Kidney (tissue), 13 donors: ENCODE measurements at regions not wholly inside any gene's neighbourhood (a gene's known extent, or its start where the extent isn't known, plus 50 kb on each side); places are given as distances from the start of the nearest gene placed in this dataset.

Source experiments
- DNase-seq, 5 donors: peaks; one replicate each; pipeline ENCODE4 v3.0.0-alpha.2; 2013 to 2020
- FAIRE-seq: peaks from 2 replicates; lab custom pipeline; 2012; peaks lifted over from hg19 to GRCh38; lab: Jason Lieb, UNC
- H3K27ac ChIP-seq, 2 donors: one replicate each; pipeline ENCODE4 v1.7.0; 2013; ENCODE audit warnings: low read depth in 2 of 2, low read length in 2 of 2, inconsistent platforms in 1 of 2
- H3K27me3 ChIP-seq: one replicate; pipeline ENCODE4 v1.7.1; 2013; ENCODE audit warnings: low read length, inconsistent platforms; ENCODE audit not compliant: control insufficient read depth, insufficient read depth
- H3K36me3 ChIP-seq, 3 donors: one replicate each; pipeline versions ENCODE4 v1.7.0 to v1.7.1; 2013; ENCODE audit warnings: low read length in 3 of 3, control low read depth in 1 of 3, inconsistent platforms in 1 of 3; ENCODE audit not compliant: insufficient read depth in 3 of 3, control insufficient read depth in 2 of 3
- H3K4me1 ChIP-seq, 3 donors: one replicate each; pipeline versions ENCODE4 v1.7.0 to v1.7.1; 2013; ENCODE audit warnings: low read length in 3 of 3, inconsistent platforms in 1 of 3, low read depth in 1 of 3; ENCODE audit not compliant: control insufficient read depth in 2 of 3, insufficient read depth in 2 of 3
- H3K4me3 ChIP-seq, 3 donors: one replicate each; pipeline versions ENCODE4 v1.7.0 to v1.8.1; 2013; ENCODE audit warnings: low read length in 3 of 3, control low read depth in 1 of 3, inconsistent platforms in 1 of 3
- H3K9ac ChIP-seq, 3 donors: one replicate each; pipeline versions ENCODE4 v1.7.0 to v1.7.1; 2013; ENCODE audit warnings: low read length in 3 of 3, control low read depth in 1 of 3, inconsistent platforms in 1 of 3
- H3K9me3 ChIP-seq, 3 donors: one replicate each; pipeline versions ENCODE4 v1.7.0 to v1.7.1; 2013; ENCODE audit warnings: low read length in 3 of 3, control low read depth in 1 of 3, inconsistent platforms in 1 of 3; ENCODE audit not compliant: control insufficient read depth in 2 of 3, insufficient read depth in 1 of 3
- CTCF ChIP-seq: IDR thresholded peaks from 3 replicates; pipeline ENCODE4 v1.5.1; 2012; ENCODE audit warnings: mild to moderate bottlenecking, moderate library complexity, borderline replicate concordance; ENCODE audit not compliant: insufficient read depth; ENCODE audit errors: extremely low read depth
- intact Hi-C: fragments of 100-400 bp; cut with DNase I; formaldehyde crosslinking; loops from one replicate; pipeline ENCODE4 v1.11.1; 2022
- donor health status: control.
- donor health status: control.
- donor health status: control.
- donor health status: control.
- donor health status: control.
- donor health status: DM: yes; HTN: yes; CAD: no.
- donor health status: Normal renal cell carcinoma (clear cell type).

GRCh38 chr9:78572266-78572665 lies 275.3 kb downstream of the PSAT1 start:
- Histone ChIP-seq H3K36me3 (no peaks in the 10 kb centered on the region), H3K4me1 (no peaks in the 10 kb centered on the region), H3K9ac (no peak overlapping the region), H3K27me3 (no peaks in the 10 kb centered on the region), H3K27ac (no peak overlapping the region), H3K9me3 (no peaks in the 10 kb centered on the region), H3K4me3 (no peak overlapping the region)
- no peak for TF ChIP-seq CTCF
- no peak for FAIRE-seq
- DNase-seq: no peak
- intact Hi-C loops: no loop called here

- intact Hi-C loops: no loop called here
- H3K27ac ChIP-seq: no peak overlapping the region
- no peak for FAIRE-seq
- DNase-seq: peak in 1 of 5 donors; percentile 37
- no peak for TF ChIP-seq CTCF
- no peak overlapping the region for H3K4me3 ChIP-seq
- H3K4me1 ChIP-seq: no peaks in the 10 kb centered on the region
- no peak overlapping the region for H3K9ac ChIP-seq
- H3K9me3 ChIP-seq: no peaks in the 10 kb centered on the region
- no peaks in the 10 kb centered on the region for H3K27me3 ChIP-seq
- H3K36me3 ChIP-seq: no peaks in the 10 kb centered on the region
Measured at GRCh38 chr9:78573205-78573604, 276.3 kb downstream of the PSAT1 start.

GRCh38 chr9:78573669-78574068 lies 276.7 kb downstream of the PSAT1 start:
- DNase-seq: no peak
- intact Hi-C loops: no loop called here
- TF ChIP-seq CTCF: no peak
- H3K9ac ChIP-seq: no peak overlapping the region
- H3K4me1 ChIP-seq: no peaks in the 10 kb centered on the region
- no peak overlapping the region for H3K27ac ChIP-seq
- no peaks in the 10 kb centered on the region for H3K27me3 ChIP-seq
- no peaks in the 10 kb centered on the region for H3K36me3 ChIP-seq
- no peak for FAIRE-seq
- H3K4me3 ChIP-seq: no peak overlapping the region
- no peaks in the 10 kb centered on the region for H3K9me3 ChIP-seq

GRCh38 chr9:78574354-78575045 lies 277.6 kb downstream of the PSAT1 start:
- H3K4me3 ChIP-seq: no peak overlapping the region
- H3K9ac ChIP-seq: no peak overlapping the region
- intact Hi-C loops: no loop called here
- no peaks in the 10 kb centered on the region for H3K27me3 ChIP-seq
- H3K9me3 ChIP-seq: no peaks in the 10 kb centered on the region
- no peak overlapping the region for H3K27ac ChIP-seq
- H3K36me3 ChIP-seq: no peaks in the 10 kb centered on the region
- no peak for TF ChIP-seq CTCF
- DNase-seq (peak in 2 of 5 donors; percentile 32 to 44), FAIRE-seq (no peak)
- no peaks in the 10 kb centered on the region for H3K4me1 ChIP-seq
